NCI-H146 treated with DMSO at 0.1 percent for 48 hours (cell line): ENCODE measurements at regions not wholly inside any gene's neighbourhood (a gene's known extent, or its start where the extent isn't known, plus 50 kb on each side); places are given as distances from the start of the nearest gene placed in this dataset.

Source experiments
- DNase-seq: peaks from one replicate; lab custom pipeline; 2025; ENCODE audit not compliant: unreplicated experiment; lab: John Stamatoyannopoulos, UW

- DNase-seq: no peak
Measured at GRCh38 chr16:6110346-6110745, 1012.8 kb upstream of the EEF2KMT start.

DNA sequence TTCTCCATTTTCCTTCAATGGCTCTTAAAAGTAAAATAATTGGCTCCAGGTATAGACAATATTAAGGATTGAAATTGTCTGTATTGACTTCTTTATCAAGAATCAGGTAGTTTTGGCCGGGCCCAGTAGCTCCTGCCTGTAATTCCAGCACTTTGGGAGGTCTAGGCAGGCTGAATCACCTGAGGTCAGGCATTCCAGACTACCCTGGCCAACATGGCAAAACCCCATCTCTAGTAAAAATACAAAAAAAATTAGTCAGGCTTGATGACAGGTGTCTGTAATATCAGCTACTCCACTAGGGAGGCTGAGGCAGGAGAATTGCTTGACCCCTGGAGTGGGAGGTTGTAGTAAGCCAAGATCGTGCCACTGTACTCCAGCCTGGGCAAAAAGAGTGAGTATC lies 1008.5 kb upstream of the EEF2KMT start:
- no peak for DNase-seq

DNA sequence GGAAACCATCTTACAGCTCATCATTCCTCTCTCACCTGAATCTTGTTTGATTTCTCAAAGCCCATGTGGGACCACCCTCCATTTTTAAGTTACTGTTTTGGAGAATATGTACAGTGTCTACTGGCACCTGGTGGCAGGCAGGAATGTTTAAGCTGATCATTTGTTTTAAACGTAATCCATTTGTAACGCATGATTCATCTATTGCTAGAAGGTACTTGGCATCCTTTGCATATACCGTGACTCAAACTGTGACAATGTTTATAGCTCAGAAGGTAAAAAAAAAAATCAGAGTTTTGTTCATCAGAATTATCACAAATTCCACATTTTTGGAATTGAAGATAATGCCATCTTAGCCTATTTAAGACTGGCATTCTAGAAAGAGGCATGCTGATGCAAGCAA lies 1007.5 kb upstream of the EEF2KMT start:
- no peak for DNase-seq

DNA sequence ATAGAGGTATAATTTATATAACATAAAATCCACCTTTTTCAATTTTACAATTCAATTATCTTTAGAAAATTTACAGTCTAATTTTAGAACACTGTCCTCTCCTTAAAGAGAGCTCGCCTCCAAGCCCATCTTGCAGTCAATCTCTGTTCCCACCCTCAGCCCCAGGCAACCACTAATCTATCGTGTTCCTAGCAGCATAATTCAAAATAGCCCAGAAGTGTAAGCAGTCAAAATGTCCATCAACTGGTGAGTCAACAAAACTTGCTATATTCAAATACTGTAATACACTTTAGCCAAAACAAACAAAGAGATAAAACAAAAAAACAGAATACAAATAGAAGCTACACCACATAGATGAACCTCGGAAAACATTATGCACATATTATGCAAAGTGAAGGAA lies 1006.8 kb upstream of the EEF2KMT start:
- no peak for DNase-seq

GRCh38 chr16:6103561-6103960 lies 1006.0 kb upstream of the EEF2KMT start:
- no peak for DNase-seq

DNA sequence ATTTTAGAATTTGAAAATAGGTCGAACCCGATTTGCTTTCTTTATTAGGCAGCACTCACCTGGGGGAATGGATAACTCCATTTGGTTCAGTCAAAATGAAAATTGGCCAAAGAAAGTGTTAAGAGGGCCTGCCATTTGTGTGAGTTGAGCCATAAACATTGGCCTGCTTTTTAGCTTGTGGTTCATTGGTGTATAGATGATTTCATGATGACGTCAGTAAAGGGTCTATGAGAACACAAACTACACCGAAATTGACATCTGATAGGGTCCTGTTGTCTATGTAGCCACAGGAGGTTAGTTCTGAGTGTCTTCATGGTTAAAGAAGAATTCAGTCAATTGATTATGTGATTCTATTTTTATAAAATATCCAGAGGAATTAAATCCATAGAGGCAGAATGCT lies 1001.5 kb upstream of the EEF2KMT start:
- no peak for DNase-seq

GRCh38 chr16:6096931-6097670 lies 999.5 kb upstream of the EEF2KMT start:
- no peak for DNase-seq

DNA sequence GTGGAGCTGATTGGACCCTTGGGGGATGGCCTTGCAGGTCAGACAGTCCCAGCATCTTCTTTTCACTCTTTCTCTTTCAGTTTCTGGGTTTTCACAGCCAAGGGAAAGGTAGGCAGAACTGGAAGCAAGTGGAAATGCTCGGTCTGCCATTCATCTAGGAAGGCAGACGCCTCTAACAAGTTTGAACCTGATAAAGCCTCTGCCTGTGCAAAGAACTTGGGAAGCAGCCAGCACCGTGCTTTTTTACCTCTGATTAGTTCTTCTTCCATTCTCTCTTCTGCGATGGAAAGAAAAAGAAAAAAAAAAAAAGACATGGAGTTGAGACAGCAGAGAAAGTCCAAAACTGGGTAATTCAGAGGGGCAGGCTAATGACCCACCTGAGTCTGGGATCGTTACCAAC lies 997.8 kb upstream of the EEF2KMT start:
- no peak for DNase-seq

- no peak for DNase-seq
Measured at GRCh38 chr16:6091021-6091420, 993.4 kb upstream of the EEF2KMT start.

- DNase-seq: peak; percentile 8
Measured at GRCh38 chr16:6081320-6081976, 983.9 kb upstream of the EEF2KMT start.

GRCh38 chr16:6076631-6077030 lies 979.0 kb upstream of the EEF2KMT start:
- DNase-seq: no peak

- no peak for DNase-seq
Measured at GRCh38 chr16:6068063-6068462, 970.5 kb upstream of the EEF2KMT start.

- no peak for DNase-seq
Measured at GRCh38 chr16:6066652-6067051, 969.1 kb upstream of the EEF2KMT start.

DNA sequence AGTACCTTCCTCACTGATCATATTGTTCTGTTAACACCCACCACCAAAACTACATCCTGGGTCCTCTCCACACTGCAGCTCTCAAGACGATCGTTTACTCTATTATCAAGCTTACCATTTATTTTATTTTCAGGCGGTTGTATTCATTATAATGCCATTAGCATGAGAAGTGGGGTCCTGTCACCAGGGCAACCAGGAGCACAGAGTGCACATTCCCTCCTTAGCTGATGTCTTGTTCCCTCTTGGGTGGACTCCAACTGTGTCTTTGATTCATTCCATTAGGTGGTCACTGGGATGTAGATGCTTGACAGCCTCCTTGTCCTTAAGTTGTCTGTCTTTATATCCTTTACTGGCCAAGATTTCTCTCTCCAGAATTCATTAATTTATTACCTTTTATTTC lies 965.9 kb upstream of the EEF2KMT start:
- no peak for DNase-seq

DNA sequence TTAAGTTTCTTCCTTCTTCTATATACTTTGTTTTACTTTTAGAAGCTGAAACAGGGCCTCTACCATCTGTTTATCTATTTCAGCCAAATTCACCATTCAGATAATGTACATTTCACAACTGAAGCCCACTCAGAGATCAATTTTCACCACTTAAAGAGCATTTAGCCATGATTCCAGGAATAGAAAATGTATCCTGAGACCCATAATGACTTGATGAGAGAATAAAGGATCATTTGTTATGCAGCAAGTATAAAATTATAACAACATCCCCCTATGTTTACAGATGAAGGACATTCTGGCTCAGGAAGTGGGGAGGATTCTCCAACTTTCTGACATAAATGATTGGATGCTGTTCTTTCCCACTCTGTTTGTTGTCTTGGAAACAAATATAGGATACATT lies 962.1 kb upstream of the EEF2KMT start:
- DNase-seq: no peak

GRCh38 chr16:6057821-6058220 lies 960.2 kb upstream of the EEF2KMT start:
- DNase-seq: no peak

- DNase-seq: no peak
Measured at GRCh38 chr16:6048017-6048416, 950.4 kb upstream of the EEF2KMT start.

GRCh38 chr16:6047325-6047724 lies 949.7 kb upstream of the EEF2KMT start:
- no peak for DNase-seq

- no peak for DNase-seq
Measured at GRCh38 chr16:6038941-6039645, 941.5 kb upstream of the EEF2KMT start.

DNA sequence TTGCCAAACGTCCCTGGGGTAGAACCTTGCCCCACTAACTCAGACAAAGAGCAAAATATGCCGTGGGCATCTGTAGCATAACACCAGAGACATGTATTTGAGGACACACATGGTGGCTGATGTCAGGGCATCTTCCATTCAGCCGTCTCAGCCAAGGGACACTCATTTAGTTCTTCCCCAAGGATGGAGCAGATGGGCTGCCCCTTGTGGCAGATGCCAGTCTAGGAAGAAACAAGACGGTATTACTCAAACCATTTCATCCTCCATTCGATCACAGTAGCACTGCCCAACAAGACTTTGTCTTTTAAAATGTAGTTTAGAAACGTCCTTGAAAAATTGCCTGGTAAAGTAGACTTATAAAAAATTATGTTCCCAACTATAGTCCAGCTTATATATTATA lies 937.6 kb upstream of the EEF2KMT start:
- DNase-seq: no peak

DNA sequence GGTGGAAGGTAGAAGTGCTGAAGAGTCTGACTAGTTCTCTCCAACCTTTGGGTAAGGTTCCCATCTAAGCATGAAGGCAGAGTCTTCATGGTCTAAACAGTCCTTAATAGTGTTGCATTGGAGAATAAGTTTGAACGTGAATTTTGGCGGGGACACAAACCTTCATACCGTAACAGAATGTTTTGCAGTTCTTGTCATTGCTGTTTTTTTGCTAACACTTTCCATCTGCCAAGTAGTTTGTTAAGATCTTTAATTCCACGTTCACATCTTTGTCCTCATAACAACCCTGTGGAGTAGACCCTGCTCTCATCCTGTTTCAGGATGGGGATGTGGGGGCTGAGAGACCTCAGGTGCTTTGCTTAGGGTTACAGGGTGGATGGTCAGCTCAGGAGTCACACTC lies 936.9 kb upstream of the EEF2KMT start:
- DNase-seq: no peak

DNA sequence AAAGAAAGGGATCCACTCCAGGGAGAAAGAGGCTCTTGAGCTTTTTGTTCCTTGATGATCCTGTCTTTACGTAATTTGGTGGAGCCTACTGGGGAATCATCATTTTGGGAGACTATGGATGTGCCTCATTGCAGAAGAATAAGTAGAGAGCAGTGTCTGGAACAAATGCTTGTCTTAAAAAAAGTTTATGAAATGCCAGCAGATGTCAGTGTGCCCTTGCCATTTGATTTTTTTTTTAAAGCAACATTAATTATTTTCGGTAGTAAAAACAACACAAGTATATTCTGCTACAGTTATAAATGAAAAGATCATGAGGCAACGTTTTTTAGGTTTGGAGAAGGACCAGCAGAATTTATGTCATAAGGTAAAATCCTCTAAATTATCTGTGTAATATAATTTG lies 934.8 kb upstream of the EEF2KMT start:
- no peak for DNase-seq
